ENCODE measurements at regions not wholly inside any gene's neighbourhood (a gene's known extent, or its start where the extent isn't known, plus 50 kb on each side); places are given as distances from the start of the nearest gene placed in this dataset.

- no peak for TF ChIP-seq CTCF (IDR thresholded peaks at IDR 0.05; ENCODE audit: poor library complexity, severe bottlenecking)
- no peak for TF ChIP-seq POLR2AphosphoS5 (IDR thresholded peaks at IDR 0.05)
- TF ChIP-seq MXI1 (conservative IDR thresholded peaks at IDR 0.05; ENCODE audit: poor library complexity, severe bottlenecking), result no peak
These were observed 138.8 kb upstream of the AFF2 start for GRCh38 chrX:148361641-148362040.

Measured in neural cell (in vitro differentiated cells).